ENCODE measurements at regions not wholly inside any gene's neighbourhood (a gene's known extent, or its start where the extent isn't known, plus 50 kb on each side); places are given as distances from the start of the nearest gene placed in this dataset.
A peak's percentile ranks its signal among the peaks of the same experiment; 100 is the strongest.
"Not testable (repeated sequence)": the region's sequence is repeated elsewhere in the genome, so short reads cannot be mapped to it uniquely, and the experiment has no call there.

- DNase-seq (ENCODE audit: low read depth in 2 of 2): no peak
These were observed 610.4 kb upstream of the ADGRB3 start for GRCh38 chr6:68024570-68025269.

DNA sequence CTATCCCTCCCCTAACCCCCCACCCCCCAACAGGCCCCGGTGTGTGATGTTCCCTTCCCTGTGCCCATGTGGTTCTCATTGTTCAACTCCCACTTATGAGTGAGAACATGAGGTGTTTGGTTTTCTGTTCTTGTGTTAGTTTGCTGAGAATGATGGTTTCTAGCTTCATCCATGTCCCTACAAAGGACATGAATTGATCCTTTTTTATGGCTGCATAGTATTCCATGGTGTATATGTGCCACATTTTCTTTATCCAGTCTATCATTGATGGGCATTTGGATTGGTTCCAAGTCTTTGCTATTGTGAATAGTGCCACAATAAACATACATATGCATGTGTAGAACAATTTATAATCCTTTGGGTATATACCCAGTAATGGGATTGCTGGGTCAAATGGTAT, 612.1 kb upstream of the ADGRB3 start:
- not testable (repeated sequence) for DNase-seq (ENCODE audit: low read depth in 2 of 2)

DNA sequence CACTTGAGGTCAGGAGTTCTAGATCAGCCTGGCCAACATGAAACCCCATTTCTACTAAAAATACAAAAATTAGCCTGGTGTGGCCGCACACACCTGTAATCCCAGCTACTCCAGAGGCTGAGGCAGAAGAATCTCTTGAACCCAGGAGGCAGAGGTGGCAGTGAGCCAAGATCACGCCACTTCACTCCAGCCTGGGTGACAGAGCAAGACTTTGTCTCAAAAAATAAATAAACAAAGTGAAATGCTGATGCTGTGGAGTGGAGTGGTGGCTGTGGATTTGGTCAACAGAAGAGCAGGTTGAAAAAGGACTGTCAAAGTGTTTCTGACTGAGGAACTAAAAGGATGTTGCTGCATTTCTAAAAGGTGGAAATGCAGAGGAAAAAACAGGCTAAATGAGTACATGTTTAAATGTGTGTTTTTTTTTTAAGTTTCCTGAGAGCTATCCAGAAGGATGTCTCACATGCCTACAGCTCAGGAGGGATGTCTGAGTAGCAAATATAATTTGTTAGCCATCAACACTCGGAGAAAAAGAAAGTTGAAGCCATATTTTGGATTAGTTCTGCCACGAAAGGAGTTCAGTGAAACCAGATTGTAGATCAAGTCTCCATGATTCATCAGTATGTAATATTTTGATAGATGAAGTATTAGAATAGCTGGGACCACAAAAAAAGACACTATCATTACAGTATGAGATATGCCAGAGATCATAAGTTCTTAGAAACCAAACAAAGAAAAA, 621.1 kb upstream of the ADGRB3 start:
- no peak for DNase-seq (ENCODE audit: low read depth in 2 of 2)

- no peak for DNase-seq (ENCODE audit: low read depth in 2 of 2)
These were observed 622.3 kb upstream of the ADGRB3 start for GRCh38 chr6:68012822-68013221.

- no peak for DNase-seq (ENCODE audit: low read depth in 2 of 2)
These were observed 624.1 kb upstream of the ADGRB3 start for GRCh38 chr6:68010936-68011335.

- DNase-seq (ENCODE audit: low read depth in 2 of 2): peak in 1 of 2 donors; percentile 56
These were observed 626.6 kb upstream of the ADGRB3 start for GRCh38 chr6:68008445-68008844.

DNA sequence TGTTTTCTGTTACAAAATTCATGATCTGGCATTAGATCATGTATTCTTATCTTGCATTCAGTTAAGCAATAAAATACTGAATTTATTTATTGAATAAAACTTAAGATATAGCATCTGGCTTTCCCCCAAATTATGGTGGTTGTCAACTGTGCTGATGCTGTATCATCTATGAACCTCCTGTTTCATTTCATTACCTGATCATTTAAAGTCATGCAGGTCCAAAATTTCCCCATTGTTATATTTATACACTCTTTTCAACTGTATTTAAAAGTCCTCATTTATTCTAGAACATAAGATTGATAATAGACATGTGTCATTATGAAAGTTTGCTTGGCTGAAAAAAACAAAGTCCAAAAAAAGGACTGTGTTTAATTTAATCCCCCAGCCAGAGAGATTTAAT, 627.4 kb upstream of the ADGRB3 start:
- DNase-seq (ENCODE audit: low read depth in 2 of 2): no peak

- no peak for DNase-seq (ENCODE audit: low read depth in 2 of 2)
These were observed 648.3 kb upstream of the ADGRB3 start for GRCh38 chr6:67986694-67987232.

DNA sequence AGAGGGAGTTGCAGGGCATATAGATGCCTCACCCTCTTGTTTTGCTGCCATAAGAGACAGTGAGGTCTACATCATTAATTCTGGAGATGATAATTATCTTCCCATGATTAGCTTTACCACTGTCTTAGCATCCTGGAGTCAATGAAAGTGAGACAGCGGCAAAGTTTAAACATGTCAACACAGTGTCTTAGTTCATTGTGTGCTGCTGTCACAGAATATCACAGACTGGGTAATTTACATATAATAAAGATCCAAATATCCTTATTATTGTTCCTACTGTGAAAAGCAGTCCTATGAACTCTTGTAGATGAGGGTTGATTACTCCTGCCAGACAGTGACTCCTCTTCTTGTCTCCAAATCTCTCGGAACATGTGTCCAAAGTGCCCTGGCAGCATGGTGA, 658.6 kb upstream of the ADGRB3 start:
- no peak for DNase-seq (ENCODE audit: low read depth in 2 of 2)

- no peak for DNase-seq (ENCODE audit: low read depth in 2 of 2)
These were observed 660.2 kb upstream of the ADGRB3 start for GRCh38 chr6:67974931-67975330.

- DNase-seq (ENCODE audit: low read depth in 2 of 2): no peak
These were observed 663.3 kb upstream of the ADGRB3 start for GRCh38 chr6:67971812-67972211.

- DNase-seq (ENCODE audit: low read depth in 2 of 2): no peak
These were observed 668.3 kb upstream of the ADGRB3 start for GRCh38 chr6:67966830-67967229.

DNA sequence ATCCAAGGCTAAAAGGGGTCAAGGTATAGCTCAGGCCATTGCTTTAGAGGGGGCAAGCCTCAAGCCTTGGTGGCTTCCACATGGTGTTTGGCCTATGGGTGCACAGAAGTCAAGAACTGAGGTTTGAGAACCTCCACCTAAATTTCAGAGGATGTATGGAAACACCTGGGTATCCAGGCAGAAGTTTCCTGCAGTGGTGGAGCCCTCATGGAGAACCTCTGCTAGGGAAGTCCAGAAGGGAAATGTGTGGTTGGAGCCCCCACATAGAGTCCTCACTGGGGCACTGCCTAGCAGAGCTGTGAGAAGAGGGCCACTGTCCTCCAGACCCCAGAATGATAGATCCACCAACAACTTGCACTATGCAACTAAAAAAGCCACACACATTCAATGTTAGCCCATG, 678.7 kb upstream of the ADGRB3 start:
- DNase-seq (ENCODE audit: low read depth in 2 of 2): no peak

GRCh38 chr6:67952948-67953347, 682.1 kb upstream of the ADGRB3 start:
- DNase-seq (ENCODE audit: low read depth in 2 of 2): peak in 1 of 2 donors; percentile 3

GRCh38 chr6:67952121-67952520, 683.0 kb upstream of the ADGRB3 start:
- peak in 1 of 2 donors; percentile 7 for DNase-seq (ENCODE audit: low read depth in 2 of 2)

DNA sequence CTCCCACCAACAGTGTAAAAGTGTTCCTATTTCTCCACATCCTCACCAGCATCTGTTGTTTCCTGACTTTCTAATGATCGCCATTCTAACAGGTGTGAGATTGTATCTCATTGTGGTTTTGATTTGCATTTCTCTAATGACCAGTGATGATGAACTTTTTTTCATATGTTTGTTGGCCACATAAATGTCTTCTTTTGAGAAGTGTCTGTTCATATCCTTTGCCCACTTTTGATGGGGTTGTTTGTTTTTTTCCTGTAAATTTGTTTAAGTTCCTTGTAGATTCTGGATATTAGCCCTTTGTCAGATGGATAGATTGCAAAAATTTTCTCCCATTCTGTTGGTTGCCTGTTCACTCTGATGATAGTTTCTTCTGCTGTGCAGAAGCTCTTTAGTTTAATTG, 687.3 kb upstream of the ADGRB3 start:
- DNase-seq (ENCODE audit: low read depth in 2 of 2): not testable (repeated sequence)

GRCh38 chr6:67935976-67936477, 699.1 kb upstream of the ADGRB3 start:
- DNase-seq (ENCODE audit: low read depth in 2 of 2): no peak

GRCh38 chr6:67933278-67933677, 701.8 kb upstream of the ADGRB3 start:
- no peak for DNase-seq (ENCODE audit: low read depth in 2 of 2)

DNA sequence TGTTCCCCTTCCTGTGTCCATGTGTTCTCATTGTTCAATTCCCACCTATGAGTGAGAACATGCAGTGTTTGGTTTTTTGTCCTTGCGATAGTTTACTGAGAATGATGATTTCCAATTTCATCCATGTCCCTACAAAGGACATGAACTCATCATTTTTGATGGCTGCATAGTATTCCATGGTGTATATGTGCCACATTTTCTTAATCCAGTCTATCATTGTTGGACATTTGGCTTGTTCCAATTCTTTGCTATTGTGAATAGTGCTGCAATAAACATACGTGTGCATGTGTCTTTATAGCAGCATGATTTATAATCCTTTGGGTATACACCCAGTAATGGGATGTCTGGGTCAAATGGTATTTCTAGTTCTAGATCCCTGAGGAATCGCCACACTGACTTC, 712.5 kb upstream of the ADGRB3 start:
- DNase-seq (ENCODE audit: low read depth in 2 of 2): not testable (repeated sequence)

- DNase-seq (ENCODE audit: low read depth in 2 of 2): not testable (repeated sequence)
These were observed 715.0 kb upstream of the ADGRB3 start for GRCh38 chr6:67920040-67920439.

DNA sequence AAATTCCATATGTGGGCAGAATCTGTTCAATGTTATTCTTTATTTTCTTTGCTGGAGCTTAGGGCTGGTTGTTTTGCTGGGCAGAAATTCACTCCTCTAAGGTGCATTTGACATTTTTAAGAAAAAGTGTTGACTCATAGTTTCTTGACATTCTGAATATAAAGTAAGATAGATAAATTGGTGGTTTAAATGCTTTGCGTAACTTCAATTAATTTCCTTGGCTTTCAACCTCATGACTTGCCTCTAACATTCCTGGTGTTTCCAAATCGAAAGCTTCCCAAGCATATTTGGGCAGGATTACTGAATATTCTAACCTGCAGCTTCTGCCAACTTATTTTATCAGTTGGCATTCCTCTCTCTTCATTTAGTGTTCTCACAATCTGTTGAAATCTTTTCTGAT, 718.7 kb upstream of the ADGRB3 start:
- no peak for DNase-seq (ENCODE audit: low read depth in 2 of 2)

- DNase-seq (ENCODE audit: low read depth in 2 of 2): no peak
These were observed 720.7 kb upstream of the ADGRB3 start for GRCh38 chr6:67914419-67914818.

DNA sequence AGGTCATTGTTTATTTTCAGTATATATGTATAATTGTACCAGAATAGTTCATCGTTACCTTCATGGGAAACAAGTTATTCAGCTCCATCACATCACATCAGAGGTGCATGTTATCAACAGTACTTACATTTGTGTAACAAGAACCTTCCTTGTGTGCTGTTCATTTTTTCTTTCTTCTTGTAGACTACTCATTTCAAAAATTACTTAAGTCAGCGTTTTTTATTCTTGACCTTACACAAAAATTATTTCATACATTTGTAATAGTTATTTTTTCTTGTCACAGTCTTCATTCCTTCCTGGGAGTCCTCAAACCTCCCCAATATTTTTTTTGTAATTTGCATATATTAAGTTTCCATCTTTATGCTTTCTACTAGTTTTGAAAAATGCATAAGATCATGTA, 725.7 kb upstream of the ADGRB3 start:
- no peak for DNase-seq (ENCODE audit: low read depth in 2 of 2)

Measured in lung microvascular endothelial cell (primary cell).